Left ventricle myocardium inferior (tissue), 1 donor: ENCODE measurements at regions not wholly inside any gene's neighbourhood (a gene's known extent, or its start where the extent isn't known, plus 50 kb on each side); places are given as distances from the start of the nearest gene placed in this dataset.

ENCODE experiments used
- DNase-seq: peaks from one replicate; pipeline ENCODE4 v3.0.0-alpha.2; 2020
- H3K27ac ChIP-seq: fragments of 200-600 bp; replicated peaks from 2 replicates; pipeline ENCODE4 v1.8.0; 2021
- H3K27me3 ChIP-seq: fragments of 200-600 bp; 2 replicates; pipeline ENCODE4 v1.8.0; 2021; ENCODE audit warnings: low read depth
- H3K36me3 ChIP-seq: fragments of 200-600 bp; 2 replicates; pipeline ENCODE4 v1.8.0; 2021
- H3K4me1 ChIP-seq: fragments of 200-600 bp; 2 replicates; pipeline ENCODE4 v1.8.0; 2021
- H3K4me3 ChIP-seq: fragments of 200-600 bp; 2 replicates; pipeline ENCODE4 v1.8.0; 2021; ENCODE audit warnings: mild to moderate bottlenecking, moderate library complexity
- H3K9me3 ChIP-seq: fragments of 200-600 bp; replicated peaks from 2 replicates; pipeline ENCODE4 v1.8.0; 2021
- CTCF ChIP-seq: fragments of 200-600 bp; IDR thresholded peaks from 2 replicates; pipeline ENCODE4 v1.8.0; 2021; ENCODE audit warnings: antibody characterized with exemption, mild to moderate bottlenecking, borderline replicate concordance
- intact Hi-C: fragments of 100-400 bp; cut with micrococcal nuclease; formaldehyde crosslinking; loops from one replicate; pipeline ENCODE4 v1.11.0; 2022
- donor health status: DM: no; HTN: yes; CAD: no; lungs with severe emphysema.

GRCh38 chr2:217038001-217038400 lies 178.1 kb upstream of the TNP1 start:
- Histone ChIP-seq H3K27me3 (no peaks in the 10 kb centered on the region), H3K36me3 (no peaks in the 10 kb centered on the region), H3K27ac (no peak overlapping the region), H3K9me3 (no peaks in the 10 kb centered on the region), H3K4me3 (no peak overlapping the region), H3K4me1 (peaks cover 27% of the 10 kb centered on the region)
- intact Hi-C loops = no loop called here
- no peak for TF ChIP-seq CTCF
- DNase-seq = no peak

GRCh38 chr2:217037353-217037752 lies 177.5 kb upstream of the TNP1 start:
- intact Hi-C loops = no loop called here
- Histone ChIP-seq H3K9me3 (no peaks in the 10 kb centered on the region), H3K4me3 (no peak overlapping the region), H3K36me3 (no peaks in the 10 kb centered on the region), H3K4me1 (peaks cover 27% of the 10 kb centered on the region), H3K27me3 (no peaks in the 10 kb centered on the region), H3K27ac (no peak overlapping the region)
- TF ChIP-seq CTCF = no peak
- no peak for DNase-seq

DNA sequence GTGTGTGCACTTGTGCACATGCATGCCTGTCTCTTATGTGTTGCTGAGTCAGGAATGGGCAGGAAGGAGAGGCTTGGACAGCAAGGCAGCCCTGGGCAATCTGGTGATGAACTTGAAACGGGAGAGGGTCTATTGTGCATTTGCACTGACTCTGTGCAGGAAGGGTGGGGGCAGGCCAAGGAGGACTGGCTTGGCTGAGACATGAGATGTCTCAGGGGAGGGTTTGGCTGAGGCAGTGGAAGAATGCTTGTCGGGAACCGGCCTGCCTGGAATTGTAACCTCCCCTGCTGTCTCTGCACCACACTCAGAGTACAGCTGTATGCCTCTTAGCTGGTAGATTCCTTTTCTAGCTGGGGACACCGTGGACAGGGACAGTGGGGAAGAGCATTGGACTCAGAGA lies 176.1 kb upstream of the TNP1 start:
- Histone ChIP-seq H3K27ac (peak overlapping the region; percentile 63), H3K4me1 (peaks cover 27% of the 10 kb centered on the region), H3K36me3 (no peaks in the 10 kb centered on the region), H3K27me3 (no peaks in the 10 kb centered on the region), H3K4me3 (no peak overlapping the region), H3K9me3 (no peaks in the 10 kb centered on the region)
- TF ChIP-seq CTCF = no peak
- intact Hi-C loops = no loop called here
- DNase-seq = peak; percentile 67

GRCh38 chr2:217033186-217033585 lies 173.3 kb upstream of the TNP1 start:
- no peak for DNase-seq
- Histone ChIP-seq H3K9me3 (no peaks in the 10 kb centered on the region), H3K4me3 (no peak overlapping the region), H3K27me3 (peaks cover 3% of the 10 kb centered on the region), H3K4me1 (peaks cover 27% of the 10 kb centered on the region), H3K36me3 (no peaks in the 10 kb centered on the region), H3K27ac (no peak overlapping the region)
- TF ChIP-seq CTCF = no peak
- intact Hi-C loops = no loop called here

- no peaks in the 10 kb centered on the region for H3K36me3 ChIP-seq
- H3K4me3 ChIP-seq = no peak overlapping the region
- H3K27me3 ChIP-seq = peaks cover 3% of the 10 kb centered on the region
- no peak for DNase-seq
- no peaks in the 10 kb centered on the region for H3K9me3 ChIP-seq
- H3K4me1 ChIP-seq = peaks cover 18% of the 10 kb centered on the region
- TF ChIP-seq CTCF = no peak
- no peak overlapping the region for H3K27ac ChIP-seq
- intact Hi-C loops = no loop called here
These were observed 171.6 kb upstream of the TNP1 start for GRCh38 chr2:217031445-217031844.

- intact Hi-C loops = no loop called here
- no peak for DNase-seq
- peaks cover 5% of the 10 kb centered on the region for H3K4me1 ChIP-seq
- no peak for TF ChIP-seq CTCF
- no peak overlapping the region for H3K27ac ChIP-seq
- peaks cover 3% of the 10 kb centered on the region for H3K27me3 ChIP-seq
- H3K36me3 ChIP-seq = no peaks in the 10 kb centered on the region
- H3K9me3 ChIP-seq = no peaks in the 10 kb centered on the region
- no peak overlapping the region for H3K4me3 ChIP-seq
These were observed 170.2 kb upstream of the TNP1 start for GRCh38 chr2:217030081-217030480.
